ENCODE measurements at regions not wholly inside any gene's neighbourhood (a gene's known extent, or its start where the extent isn't known, plus 50 kb on each side); places are given as distances from the start of the nearest gene placed in this dataset.

DNA sequence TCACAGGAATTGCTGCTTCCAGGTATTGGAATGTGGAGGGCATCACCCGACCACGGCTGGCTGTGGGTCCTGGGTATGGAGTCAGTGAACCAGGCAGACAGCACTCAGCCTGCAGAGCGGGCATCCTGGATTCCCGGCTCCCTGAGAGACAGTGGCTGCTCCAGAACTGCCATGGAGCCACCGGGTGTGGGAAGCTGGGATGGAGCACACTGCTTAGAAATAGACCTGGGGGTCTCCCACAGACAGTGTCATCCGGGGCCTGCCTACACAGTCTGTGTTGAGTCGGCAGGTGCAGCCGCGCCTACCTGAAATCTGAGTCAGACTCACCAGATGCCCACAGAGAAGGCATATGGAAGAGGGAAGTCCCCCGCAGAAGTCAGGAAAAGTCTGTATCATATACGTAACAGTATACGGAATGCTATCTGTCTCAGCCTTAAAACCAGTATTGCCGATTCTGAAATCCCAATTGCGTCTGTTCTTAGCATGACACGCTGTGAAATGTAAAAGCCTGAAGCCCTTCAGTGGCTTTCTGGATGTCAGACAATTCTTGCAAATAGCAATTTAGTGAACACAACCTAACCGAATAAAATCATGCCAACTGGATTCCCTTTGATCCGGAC lies 509.7 kb upstream of the MYT1L start:
- Histone ChIP-seq H3K4me3 (ENCODE audit: low read depth, low read length) (no peak overlapping the region), H3K27me3 (ENCODE audit: control insufficient read depth, insufficient read depth, low read length) (no peaks in the 10 kb centered on the region), H3K36me3 (ENCODE audit: control insufficient read depth, insufficient read depth, low read length) (no peaks in the 10 kb centered on the region)
- TF ChIP-seq, protein P1, sequence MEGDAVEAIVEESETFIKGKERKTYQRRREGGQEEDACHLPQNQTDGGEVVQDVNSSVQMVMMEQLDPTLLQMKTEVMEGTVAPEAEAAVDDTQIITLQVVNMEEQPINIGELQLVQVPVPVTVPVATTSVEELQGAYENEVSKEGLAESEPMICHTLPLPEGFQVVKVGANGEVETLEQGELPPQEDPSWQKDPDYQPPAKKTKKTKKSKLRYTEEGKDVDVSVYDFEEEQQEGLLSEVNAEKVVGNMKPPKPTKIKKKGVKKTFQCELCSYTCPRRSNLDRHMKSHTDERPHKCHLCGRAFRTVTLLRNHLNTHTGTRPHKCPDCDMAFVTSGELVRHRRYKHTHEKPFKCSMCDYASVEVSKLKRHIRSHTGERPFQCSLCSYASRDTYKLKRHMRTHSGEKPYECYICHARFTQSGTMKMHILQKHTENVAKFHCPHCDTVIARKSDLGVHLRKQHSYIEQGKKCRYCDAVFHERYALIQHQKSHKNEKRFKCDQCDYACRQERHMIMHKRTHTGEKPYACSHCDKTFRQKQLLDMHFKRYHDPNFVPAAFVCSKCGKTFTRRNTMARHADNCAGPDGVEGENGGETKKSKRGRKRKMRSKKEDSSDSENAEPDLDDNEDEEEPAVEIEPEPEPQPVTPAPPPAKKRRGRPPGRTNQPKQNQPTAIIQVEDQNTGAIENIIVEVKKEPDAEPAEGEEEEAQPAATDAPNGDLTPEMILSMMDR (IDR thresholded peaks at IDR 0.05; ENCODE audit: insufficient read depth, low read depth, low read length), result no peak
- ChIA-PET CTCF (no interaction called here), POLR2A (no interaction called here)
- DNase-seq (ENCODE audit: low read depth), result no peak

DNA sequence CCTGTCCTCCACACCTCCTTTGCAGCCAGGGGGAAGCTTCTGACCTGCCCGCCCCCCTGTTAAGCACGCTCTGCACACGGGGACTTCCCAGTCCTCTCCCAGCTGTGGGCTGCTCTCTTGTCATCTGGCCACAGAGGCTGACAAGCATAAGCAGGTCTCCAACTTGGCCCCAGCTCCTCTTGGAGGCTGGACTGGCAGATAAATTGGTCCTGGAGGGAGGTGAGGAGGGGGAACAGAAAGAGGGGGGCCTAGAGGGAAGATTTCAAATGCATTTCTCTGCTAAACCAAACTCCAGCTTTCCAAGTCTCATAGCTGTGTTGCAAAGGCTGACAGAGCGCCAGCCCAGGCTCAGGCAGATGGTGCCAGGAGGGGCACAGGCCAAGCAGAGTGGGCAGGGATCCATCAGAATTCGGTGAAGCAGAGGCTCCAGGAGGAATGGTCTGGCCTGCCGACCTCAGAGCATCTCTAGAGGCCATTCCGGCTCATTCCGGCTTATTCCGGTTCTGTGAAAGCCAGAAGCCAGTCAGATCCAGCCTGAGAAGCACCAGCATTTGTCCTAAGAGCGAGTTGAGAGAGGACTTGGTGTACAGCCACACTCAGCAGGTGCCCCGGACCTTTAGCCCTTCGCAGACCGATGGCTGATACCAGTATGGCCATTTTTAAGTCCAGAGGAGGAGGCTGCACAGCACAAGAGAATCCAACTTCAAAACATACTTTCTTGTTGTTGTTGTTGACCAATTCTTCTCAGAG lies 508.9 kb upstream of the MYT1L start:
- DNase-seq (ENCODE audit: low read depth), result no peak
- no peak overlapping the region for H3K4me3 ChIP-seq (ENCODE audit: low read depth, low read length)
- ChIA-PET CTCF (no interaction called here), POLR2A (no interaction called here)
- H3K36me3 ChIP-seq (ENCODE audit: control insufficient read depth, insufficient read depth, low read length), result no peaks in the 10 kb centered on the region
- TF ChIP-seq, protein P1 (IDR thresholded peaks at IDR 0.05; ENCODE audit: insufficient read depth, low read depth, low read length), result no peak
- H3K27me3 ChIP-seq (ENCODE audit: control insufficient read depth, insufficient read depth, low read length), result no peaks in the 10 kb centered on the region

DNA sequence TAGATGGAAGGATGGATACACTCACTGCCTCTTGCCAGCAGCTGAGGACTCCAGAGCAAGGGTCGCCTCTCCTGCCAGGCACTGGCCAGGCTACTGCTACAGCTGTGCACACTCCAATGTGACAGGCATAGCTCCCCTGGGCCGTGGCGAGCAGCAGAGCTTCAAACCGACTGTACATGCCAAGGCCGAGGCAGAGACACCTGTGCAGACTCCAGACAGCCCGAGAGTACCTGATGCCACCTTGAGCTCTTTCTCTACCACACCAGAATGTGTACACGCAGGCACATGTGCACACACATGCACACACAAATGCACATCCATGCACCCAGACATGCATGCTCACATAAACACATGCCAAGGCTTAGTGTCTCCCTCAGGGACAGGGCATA lies 508.3 kb upstream of the MYT1L start:
- Histone ChIP-seq H3K27me3 (ENCODE audit: control insufficient read depth, insufficient read depth, low read length) (no peaks in the 10 kb centered on the region), H3K36me3 (ENCODE audit: control insufficient read depth, insufficient read depth, low read length) (no peaks in the 10 kb centered on the region), H3K4me3 (ENCODE audit: low read depth, low read length) (no peak overlapping the region)
- POLR2A ChIA-PET, result no interaction called here
- CTCF ChIA-PET, result no interaction called here
- DNase-seq (ENCODE audit: low read depth), result no peak
- TF ChIP-seq, protein P1 (IDR thresholded peaks at IDR 0.05; ENCODE audit: insufficient read depth, low read depth, low read length), result no peak

DNA sequence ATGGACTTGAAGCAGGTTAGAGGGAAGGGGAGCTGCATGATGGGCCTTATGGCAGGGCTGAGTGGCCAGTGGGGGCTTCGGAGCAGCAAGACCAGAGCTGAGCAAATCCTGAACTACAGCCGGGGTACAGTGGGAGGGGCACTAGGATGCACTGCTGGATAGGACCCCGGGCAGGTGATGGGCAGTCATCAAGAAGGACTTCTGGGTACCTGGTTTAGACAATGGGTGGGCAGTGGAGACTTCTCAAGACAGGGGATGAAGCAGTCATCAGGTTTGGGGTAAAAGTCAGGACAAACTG lies 507.4 kb upstream of the MYT1L start:
- POLR2A ChIA-PET, result no interaction called here

DNA sequence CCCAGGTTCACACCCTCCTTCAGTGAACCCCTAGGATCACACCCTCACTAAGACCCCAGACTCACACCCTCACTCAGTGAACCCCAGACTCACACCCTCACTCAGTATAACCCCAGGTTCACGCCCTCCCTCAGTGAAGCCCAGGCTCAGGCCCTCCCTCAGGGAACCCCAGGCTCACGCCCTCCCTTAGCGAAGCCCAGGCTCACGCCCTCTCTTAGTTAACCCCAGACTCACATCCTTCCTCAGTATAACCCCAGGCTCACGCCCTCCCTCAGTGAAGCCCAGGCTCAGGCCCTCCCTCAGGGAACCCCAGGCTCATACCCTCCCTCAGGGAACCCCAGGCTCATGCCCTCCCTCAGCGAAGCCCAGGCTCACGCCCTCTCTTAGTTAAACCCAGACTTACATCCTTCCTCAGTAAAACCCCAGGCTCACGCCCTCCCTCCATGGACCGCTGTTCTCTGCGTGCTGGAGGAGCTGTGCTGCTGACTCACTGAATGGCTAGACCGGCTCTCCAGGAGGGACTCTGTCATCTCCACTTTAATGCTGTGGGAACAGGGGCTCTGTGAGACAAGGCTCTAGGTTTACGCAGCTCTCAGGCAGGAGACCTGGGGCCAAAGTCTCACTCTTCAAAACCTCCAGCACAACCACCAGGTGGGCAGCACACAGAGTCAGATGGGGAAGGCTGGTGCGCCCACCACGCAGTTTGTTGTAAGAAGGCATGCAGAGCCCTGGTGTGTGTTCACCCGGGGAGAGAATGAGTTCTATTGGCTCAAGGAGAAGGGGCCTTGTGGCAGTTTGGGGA lies 506.9 kb upstream of the MYT1L start:
- CTCF ChIA-PET, result no interaction called here
- no peak for DNase-seq (ENCODE audit: low read depth)

More for the DNA sequence above, 507.4 kb upstream of the MYT1L start:
- TF ChIP-seq, protein P1 (IDR thresholded peaks at IDR 0.05; ENCODE audit: insufficient read depth, low read depth, low read length), result no peak
- no peak for DNase-seq (ENCODE audit: low read depth)
- CTCF ChIA-PET, result no interaction called here
- no peaks in the 10 kb centered on the region for H3K36me3 ChIP-seq (ENCODE audit: control insufficient read depth, insufficient read depth, low read length)
- H3K4me3 ChIP-seq (ENCODE audit: low read depth, low read length), result no peak overlapping the region
- H3K27me3 ChIP-seq (ENCODE audit: control insufficient read depth, insufficient read depth, low read length), result no peaks in the 10 kb centered on the region

More for the DNA sequence above, 506.9 kb upstream of the MYT1L start:
- H3K4me3 ChIP-seq (ENCODE audit: low read depth, low read length), result no peak overlapping the region
- H3K27me3 ChIP-seq (ENCODE audit: control insufficient read depth, insufficient read depth, low read length), result no peaks in the 10 kb centered on the region
- no peaks in the 10 kb centered on the region for H3K36me3 ChIP-seq (ENCODE audit: control insufficient read depth, insufficient read depth, low read length)
- TF ChIP-seq, protein P1 (IDR thresholded peaks at IDR 0.05; ENCODE audit: insufficient read depth, low read depth, low read length), result no peak
- POLR2A ChIA-PET, result no interaction called here
